ENCODE measurements at regions not wholly inside any gene's neighbourhood (a gene's known extent, or its start where the extent isn't known, plus 50 kb on each side); places are given as distances from the start of the nearest gene placed in this dataset.

DNA sequence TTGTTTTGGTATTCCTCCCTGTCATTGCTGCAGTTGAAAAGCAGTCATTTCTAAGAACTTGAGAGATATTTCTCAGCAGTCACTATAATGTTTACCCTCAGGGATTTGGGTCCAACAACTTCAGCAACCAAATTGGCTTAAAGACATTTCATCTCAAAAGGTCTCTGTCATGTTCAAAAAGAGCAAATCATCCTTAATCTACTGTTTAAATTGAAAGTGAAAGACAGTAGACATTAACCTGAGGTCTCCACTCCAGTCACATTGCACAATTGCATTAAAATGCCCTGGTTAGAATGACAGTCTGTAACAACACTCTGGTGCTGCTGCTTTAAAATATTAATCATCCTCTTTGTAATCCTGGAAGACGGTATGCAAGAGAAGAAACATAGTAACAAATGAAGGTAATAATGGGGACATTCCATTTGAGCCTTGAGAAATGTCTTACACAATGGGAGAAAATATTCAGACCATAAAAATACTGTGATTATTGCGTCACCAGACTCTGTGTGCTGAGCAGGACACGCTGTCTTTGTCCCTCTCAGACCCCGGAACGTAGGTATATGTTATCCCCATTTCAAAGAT lies 90.2 kb upstream of the UNC5C start:
- TF ChIP-seq, protein P1, sequence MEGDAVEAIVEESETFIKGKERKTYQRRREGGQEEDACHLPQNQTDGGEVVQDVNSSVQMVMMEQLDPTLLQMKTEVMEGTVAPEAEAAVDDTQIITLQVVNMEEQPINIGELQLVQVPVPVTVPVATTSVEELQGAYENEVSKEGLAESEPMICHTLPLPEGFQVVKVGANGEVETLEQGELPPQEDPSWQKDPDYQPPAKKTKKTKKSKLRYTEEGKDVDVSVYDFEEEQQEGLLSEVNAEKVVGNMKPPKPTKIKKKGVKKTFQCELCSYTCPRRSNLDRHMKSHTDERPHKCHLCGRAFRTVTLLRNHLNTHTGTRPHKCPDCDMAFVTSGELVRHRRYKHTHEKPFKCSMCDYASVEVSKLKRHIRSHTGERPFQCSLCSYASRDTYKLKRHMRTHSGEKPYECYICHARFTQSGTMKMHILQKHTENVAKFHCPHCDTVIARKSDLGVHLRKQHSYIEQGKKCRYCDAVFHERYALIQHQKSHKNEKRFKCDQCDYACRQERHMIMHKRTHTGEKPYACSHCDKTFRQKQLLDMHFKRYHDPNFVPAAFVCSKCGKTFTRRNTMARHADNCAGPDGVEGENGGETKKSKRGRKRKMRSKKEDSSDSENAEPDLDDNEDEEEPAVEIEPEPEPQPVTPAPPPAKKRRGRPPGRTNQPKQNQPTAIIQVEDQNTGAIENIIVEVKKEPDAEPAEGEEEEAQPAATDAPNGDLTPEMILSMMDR (IDR thresholded peaks at IDR 0.05; ENCODE audit: poor library complexity), result no peak
- TF ChIP-seq EZH2 (IDR thresholded peaks at IDR 0.05; ENCODE audit: borderline replicate concordance) (no peak), EZH2phosphoT487 (IDR thresholded peaks at IDR 0.05; ENCODE audit: low read depth, severe bottlenecking, unreplicated experiment) (no peak)
- H3K79me2 ChIP-seq, result no peaks in the 10 kb centered on the region
- peak overlapping the region; percentile 52 for H3K4me2 ChIP-seq
- no peak overlapping the region for H3K4me3 ChIP-seq
- no peaks in the 10 kb centered on the region for H3K36me3 ChIP-seq (replicated peaks; ENCODE audit: insufficient read depth, low read depth)
- no peaks in the 10 kb centered on the region for H3K27me3 ChIP-seq
- WGBS (ENCODE audit: low lambda C conversion rate, missing lambda C conversion rate), result 53% methylated on average over 5 of the region's 5 CpGs
- H3K4me1 ChIP-seq (ENCODE audit: insufficient read depth), result no peaks in the 10 kb centered on the region
- H2AFZ ChIP-seq, result no peak overlapping the region
- no peaks in the 10 kb centered on the region for H3K9me3 ChIP-seq (ENCODE audit: low read depth)
- H3K27ac ChIP-seq, result no peak overlapping the region
- no peaks in the 10 kb centered on the region for H3K9me2 ChIP-seq (replicated peaks; ENCODE audit: insufficient read depth)
- H4K20me1 ChIP-seq (ENCODE audit: insufficient read depth, poor library complexity, severe bottlenecking), result no peaks in the 10 kb centered on the region
- DNase-seq (ENCODE audit: low spot score), result no peak

DNA sequence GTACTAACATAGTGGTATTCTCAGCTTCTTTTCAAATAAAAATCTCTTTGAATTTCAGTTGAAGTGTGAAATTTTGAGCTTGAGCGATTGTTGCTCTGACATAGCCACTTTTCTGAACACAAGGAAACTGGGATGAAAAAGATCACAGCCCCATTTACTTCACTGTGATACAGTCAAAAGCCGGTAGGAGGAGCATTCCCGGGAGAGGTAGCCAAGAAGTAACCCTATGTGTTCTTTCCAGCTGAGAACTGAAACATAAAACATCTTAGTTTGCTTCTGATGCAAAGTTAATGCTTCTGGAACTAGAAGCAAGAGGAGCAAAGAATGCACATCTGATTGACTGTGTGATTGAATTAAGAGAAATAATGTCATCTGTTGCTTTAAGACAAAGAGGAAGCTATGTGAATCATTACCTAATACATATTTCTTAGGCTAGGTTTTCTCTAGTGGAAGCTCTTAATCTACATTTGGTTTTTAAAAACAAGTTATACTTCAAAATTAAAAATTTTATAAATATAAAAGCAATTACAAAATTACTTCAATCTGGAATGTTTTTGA lies 88.3 kb upstream of the UNC5C start:
- 43% methylated on average over 3 of the region's 3 CpGs for WGBS (ENCODE audit: low lambda C conversion rate, missing lambda C conversion rate)
- Histone ChIP-seq H3K9me2 (replicated peaks; ENCODE audit: insufficient read depth) (no peaks in the 10 kb centered on the region), H3K27me3 (no peaks in the 10 kb centered on the region), H3K36me3 (replicated peaks; ENCODE audit: insufficient read depth, low read depth) (no peaks in the 10 kb centered on the region), H3K27ac (no peak overlapping the region), H3K9me3 (ENCODE audit: low read depth) (no peaks in the 10 kb centered on the region), H2AFZ (no peak overlapping the region), H4K20me1 (ENCODE audit: insufficient read depth, poor library complexity, severe bottlenecking) (no peaks in the 10 kb centered on the region), H3K4me3 (no peak overlapping the region), H3K4me2 (no peak overlapping the region), H3K79me2 (no peaks in the 10 kb centered on the region), H3K4me1 (ENCODE audit: insufficient read depth) (no peaks in the 10 kb centered on the region)
- TF ChIP-seq EZH2phosphoT487 (IDR thresholded peaks at IDR 0.05; ENCODE audit: low read depth, severe bottlenecking, unreplicated experiment), result no peak
- TF ChIP-seq, protein P1 (IDR thresholded peaks at IDR 0.05; ENCODE audit: poor library complexity), result peak; percentile 33
- peak; percentile 38 for DNase-seq (ENCODE audit: low spot score)

DNA sequence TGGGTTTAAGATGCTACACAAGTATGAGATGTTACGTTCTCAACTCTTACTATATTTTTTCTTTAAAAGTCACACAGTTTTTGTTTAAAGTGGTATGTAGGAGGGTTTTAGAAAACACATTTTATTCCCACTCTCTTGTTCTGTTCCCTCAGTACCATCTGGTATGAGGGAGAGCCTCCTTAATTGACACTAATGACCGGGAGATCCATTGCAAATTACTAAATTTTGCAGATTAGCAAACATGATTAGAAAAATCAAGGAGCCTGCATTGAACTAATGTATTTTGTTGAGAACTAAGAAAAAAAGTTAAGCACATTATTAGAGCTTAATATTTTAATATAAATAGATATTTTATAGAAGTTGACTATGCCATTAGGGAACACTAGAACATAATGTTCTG lies 87.3 kb upstream of the UNC5C start:
- no peaks in the 10 kb centered on the region for H3K36me3 ChIP-seq (replicated peaks; ENCODE audit: insufficient read depth, low read depth)
- no peaks in the 10 kb centered on the region for H3K9me2 ChIP-seq (replicated peaks; ENCODE audit: insufficient read depth)
- no peaks in the 10 kb centered on the region for H4K20me1 ChIP-seq (ENCODE audit: insufficient read depth, poor library complexity, severe bottlenecking)
- H3K4me2 ChIP-seq, result no peak overlapping the region
- WGBS (ENCODE audit: low lambda C conversion rate, missing lambda C conversion rate), result 93% methylated on average over 2 of the region's 2 CpGs
- DNase-seq (ENCODE audit: low spot score), result no peak
- H3K4me3 ChIP-seq, result no peak overlapping the region
- no peak overlapping the region for H2AFZ ChIP-seq
- H3K79me2 ChIP-seq, result no peaks in the 10 kb centered on the region
- no peaks in the 10 kb centered on the region for H3K9me3 ChIP-seq (ENCODE audit: low read depth)
- no peak overlapping the region for H3K27ac ChIP-seq
- H3K27me3 ChIP-seq, result no peaks in the 10 kb centered on the region
- TF ChIP-seq, protein P1 (IDR thresholded peaks at IDR 0.05; ENCODE audit: poor library complexity), result no peak
- TF ChIP-seq EZH2 (IDR thresholded peaks at IDR 0.05; ENCODE audit: borderline replicate concordance), result no peak
- H3K4me1 ChIP-seq (ENCODE audit: insufficient read depth), result no peaks in the 10 kb centered on the region
